Endodermal cell (in vitro differentiated cells): ENCODE measurements at regions not wholly inside any gene's neighbourhood (a gene's known extent, or its start where the extent isn't known, plus 50 kb on each side); places are given as distances from the start of the nearest gene placed in this dataset.
"Not testable (repeated sequence)": the region's sequence is repeated elsewhere in the genome, so short reads cannot be mapped to it uniquely, and the experiment has no call there.

Source experiments
- DNase-seq: peaks from one replicate; pipeline ENCODE4 v3.0.0-alpha.2; 2017
- H3K27ac ChIP-seq: 2 replicates; pipeline ENCODE4 v1.5.1; 2013; ENCODE audit warnings: mild to moderate bottlenecking, low read depth, low read length, moderate library complexity
- H3K27me3 ChIP-seq: 2 replicates; pipeline ENCODE4 v1.6.1; 2013; ENCODE audit warnings: mild to moderate bottlenecking, low read length, moderate library complexity; ENCODE audit not compliant: insufficient read depth, control insufficient read depth, poor library complexity, severe bottlenecking
- H3K36me3 ChIP-seq: 2 replicates; pipeline ENCODE4 v1.7.0; 2013; ENCODE audit warnings: mild to moderate bottlenecking, low read length, moderate library complexity; ENCODE audit not compliant: control insufficient read depth, insufficient read depth
- H3K4me1 ChIP-seq: one replicate; pipeline ENCODE4 v1.7.0; 2013; ENCODE audit warnings: low read length; ENCODE audit not compliant: control insufficient read depth, insufficient read depth
- H3K4me3 ChIP-seq: 2 replicates; pipeline ENCODE4 v1.5.1; 2013; ENCODE audit warnings: mild to moderate bottlenecking, low read length, moderate library complexity
- H3K9ac ChIP-seq: 2 replicates; pipeline ENCODE4 v1.6.1; 2013; ENCODE audit warnings: mild to moderate bottlenecking, low read length, moderate library complexity; ENCODE audit not compliant: poor library complexity, severe bottlenecking; ENCODE audit errors: extremely low read depth
- H3K9me3 ChIP-seq: 2 replicates; pipeline ENCODE4 v1.6.1; 2013; ENCODE audit warnings: mild to moderate bottlenecking, low read length, moderate library complexity; ENCODE audit not compliant: control insufficient read depth
- H3K27ac Mint-ChIP-seq: 2 replicates; pipeline ENCODE4 v1.8.0; 2020; ENCODE audit warnings: mixed read lengths
- H3K27me3 Mint-ChIP-seq: 2 replicates; pipeline ENCODE4 v1.8.0; 2021; ENCODE audit warnings: mild to moderate bottlenecking, mixed read lengths; ENCODE audit not compliant: insufficient read depth
- H3K36me3 Mint-ChIP-seq: 2 replicates; pipeline ENCODE4 v1.8.0; 2020; ENCODE audit warnings: low read depth, mixed read lengths
- H3K4me1 Mint-ChIP-seq: 2 replicates; pipeline ENCODE4 v1.8.0; 2020; ENCODE audit warnings: mixed read lengths
- H3K4me3 Mint-ChIP-seq: 2 replicates; pipeline ENCODE4 v1.8.0; 2020; ENCODE audit warnings: mild to moderate bottlenecking, moderate library complexity, mixed read lengths
- H3K9me3 Mint-ChIP-seq: 2 replicates; pipeline ENCODE4 v1.8.0; 2020; ENCODE audit warnings: mild to moderate bottlenecking, mixed read lengths
- WGBS, 2 experiments: methylation state at CpG; one replicate each; pipeline versions ENCODE4 v1.1.5 to v1.1.7; 2013; ENCODE audit warnings: missing lambda C conversion rate in 2 of 2, mixed read lengths in 1 of 2; ENCODE audit not compliant: insufficient coverage in 1 of 2, insufficient read length in 1 of 2; 5-methylcytosine and 5-hydroxymethylcytosine counted together
- TF ChIP-seq, protein P1 (sequence below): fragments of 200-600 bp; sonication (generic); conservative IDR thresholded peaks from 2 replicates; pipeline ENCODE4 v1.5.0; 2021; ENCODE audit warnings: antibody characterized with exemption, mild to moderate bottlenecking

DNA sequence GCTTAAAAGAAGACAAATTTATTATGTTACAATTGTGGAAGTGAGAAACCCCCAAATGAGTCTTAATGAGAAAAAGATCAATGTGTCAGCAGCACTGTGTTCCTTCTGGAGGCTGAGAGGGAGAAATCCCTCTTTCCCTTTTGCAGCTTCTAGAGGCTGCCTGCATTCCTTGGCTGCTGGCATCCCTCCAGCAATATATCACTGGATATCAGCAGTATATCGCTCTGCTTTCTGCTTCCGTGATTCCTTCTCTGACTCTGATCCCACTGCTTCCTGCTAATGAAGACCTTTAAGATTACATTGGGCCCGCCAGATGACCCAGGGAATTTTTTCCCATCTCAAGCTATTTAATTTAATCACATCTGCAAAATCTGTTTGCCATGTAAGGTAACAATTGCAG lies 1008.0 kb downstream of the RAPGEF2 start:
- Mint-ChIP-seq H3K27me3 (no peaks in the 10 kb centered on the region), H3K4me3 (no peak overlapping the region), H3K4me1 (no peaks in the 10 kb centered on the region), H3K9me3 (peaks cover 74% of the 10 kb centered on the region), H3K27ac (no peak overlapping the region), H3K36me3 (peaks cover 14% of the 10 kb centered on the region)
- Histone ChIP-seq H3K4me3 (no peak overlapping the region), H3K27me3 (no peaks in the 10 kb centered on the region), H3K36me3 (no peaks in the 10 kb centered on the region), H3K27ac (no peak overlapping the region), H3K9me3 (peaks cover 71% of the 10 kb centered on the region), H3K9ac (no peak overlapping the region), H3K4me1 (no peaks in the 10 kb centered on the region)
- 87 to 96% methylated on average over 3 of the region's 3 CpGs for WGBS, 2 experiments
- TF ChIP-seq, protein P1, sequence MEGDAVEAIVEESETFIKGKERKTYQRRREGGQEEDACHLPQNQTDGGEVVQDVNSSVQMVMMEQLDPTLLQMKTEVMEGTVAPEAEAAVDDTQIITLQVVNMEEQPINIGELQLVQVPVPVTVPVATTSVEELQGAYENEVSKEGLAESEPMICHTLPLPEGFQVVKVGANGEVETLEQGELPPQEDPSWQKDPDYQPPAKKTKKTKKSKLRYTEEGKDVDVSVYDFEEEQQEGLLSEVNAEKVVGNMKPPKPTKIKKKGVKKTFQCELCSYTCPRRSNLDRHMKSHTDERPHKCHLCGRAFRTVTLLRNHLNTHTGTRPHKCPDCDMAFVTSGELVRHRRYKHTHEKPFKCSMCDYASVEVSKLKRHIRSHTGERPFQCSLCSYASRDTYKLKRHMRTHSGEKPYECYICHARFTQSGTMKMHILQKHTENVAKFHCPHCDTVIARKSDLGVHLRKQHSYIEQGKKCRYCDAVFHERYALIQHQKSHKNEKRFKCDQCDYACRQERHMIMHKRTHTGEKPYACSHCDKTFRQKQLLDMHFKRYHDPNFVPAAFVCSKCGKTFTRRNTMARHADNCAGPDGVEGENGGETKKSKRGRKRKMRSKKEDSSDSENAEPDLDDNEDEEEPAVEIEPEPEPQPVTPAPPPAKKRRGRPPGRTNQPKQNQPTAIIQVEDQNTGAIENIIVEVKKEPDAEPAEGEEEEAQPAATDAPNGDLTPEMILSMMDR: no peak
- no peak for DNase-seq

DNA sequence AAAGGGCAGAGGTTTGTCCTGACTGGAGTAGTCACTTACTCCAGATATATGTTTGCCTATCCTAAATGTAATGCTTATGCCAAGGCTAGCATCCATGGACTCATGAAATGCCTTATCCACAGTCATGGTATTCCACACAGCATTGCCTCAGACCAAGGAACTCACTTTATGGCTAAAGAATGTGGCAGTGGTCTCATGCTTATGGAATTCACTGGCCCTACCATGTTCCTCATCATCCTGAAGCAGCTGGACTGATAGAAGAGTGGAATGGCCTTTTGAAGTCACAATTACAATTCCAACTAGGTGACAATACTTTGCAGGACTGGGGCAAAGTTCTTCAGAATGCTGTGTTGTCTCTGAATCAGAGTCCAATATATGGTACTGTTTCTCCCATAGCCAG lies 1014.8 kb downstream of the RAPGEF2 start:
- no peak overlapping the region for H3K4me3 ChIP-seq
- Mint-ChIP-seq H3K27ac (no peak overlapping the region), H3K9me3 (peaks cover 47% of the 10 kb centered on the region), H3K36me3 (no peaks in the 10 kb centered on the region), H3K27me3 (no peaks in the 10 kb centered on the region), H3K4me1 (no peaks in the 10 kb centered on the region), H3K4me3 (no peak overlapping the region)
- no peak overlapping the region for H3K9ac ChIP-seq
- no peak overlapping the region for H3K27ac ChIP-seq
- H3K9me3 ChIP-seq: peaks cover 28% of the 10 kb centered on the region
- H3K4me1 ChIP-seq: no peaks in the 10 kb centered on the region
- no peak for DNase-seq
- H3K27me3 ChIP-seq: no peaks in the 10 kb centered on the region
- no peaks in the 10 kb centered on the region for H3K36me3 ChIP-seq
- TF ChIP-seq, protein P1: no peak

DNA sequence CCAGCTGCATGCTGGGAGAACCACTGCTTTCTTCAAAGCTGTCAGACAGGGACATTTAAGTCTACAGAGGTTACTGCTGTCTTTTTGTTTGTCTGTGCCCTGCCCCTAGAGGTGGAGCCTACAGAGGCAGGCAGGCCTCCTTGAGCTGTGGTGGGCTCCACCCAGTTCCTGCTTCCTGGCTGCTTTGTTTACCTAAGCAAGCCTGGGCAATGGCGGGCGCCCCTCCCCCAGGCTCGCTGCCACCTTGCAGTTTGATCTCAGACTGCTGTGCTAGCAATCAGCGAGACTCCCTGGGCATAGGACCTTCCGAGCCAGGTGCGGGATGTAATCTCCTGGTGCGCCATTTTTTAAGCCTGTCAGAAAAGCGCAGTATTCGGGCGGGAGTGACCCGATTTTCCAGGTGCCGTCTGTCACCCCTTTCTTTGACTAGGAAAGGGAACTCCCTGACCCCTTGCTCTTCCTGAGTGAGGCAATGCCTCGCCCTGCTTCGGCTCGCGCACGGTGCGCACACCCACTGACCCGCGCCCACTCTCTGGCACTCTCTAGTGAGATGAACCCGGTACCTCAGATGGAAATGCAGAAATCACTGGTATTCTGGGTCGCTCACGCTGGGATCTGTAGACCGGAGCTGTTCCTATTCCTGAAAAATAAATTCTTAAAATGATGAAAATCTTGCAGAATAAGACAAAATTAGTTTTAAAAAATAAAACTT lies 1022.9 kb downstream of the RAPGEF2 start:
- H3K9me3 Mint-ChIP-seq: peaks cover 15% of the 10 kb centered on the region
- not testable (repeated sequence) for H3K4me1 Mint-ChIP-seq

DNA sequence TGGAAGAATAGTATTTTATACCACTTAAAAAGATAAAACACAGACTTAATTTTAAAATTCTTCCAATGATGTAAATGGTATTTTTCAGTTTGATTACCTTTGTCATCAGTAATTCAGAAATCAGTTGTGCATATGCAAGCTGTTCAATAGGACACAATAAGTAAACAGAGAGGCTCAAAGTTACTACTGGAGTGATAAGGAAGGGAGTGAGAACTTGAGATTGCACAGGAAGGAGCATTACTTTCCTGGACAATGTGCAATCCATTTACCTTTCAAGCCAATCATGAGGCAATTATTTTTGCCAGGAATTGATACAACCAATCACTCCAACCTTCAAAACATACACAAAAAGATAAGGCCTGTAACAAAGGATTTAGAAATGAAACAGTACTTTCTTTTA lies 1024.3 kb downstream of the RAPGEF2 start:
- H3K9ac ChIP-seq: no peak overlapping the region
- Mint-ChIP-seq H3K27me3 (no peaks in the 10 kb centered on the region), H3K4me3 (no peak overlapping the region), H3K27ac (no peak overlapping the region), H3K36me3 (peaks cover 9% of the 10 kb centered on the region), H3K9me3 (peaks cover 24% of the 10 kb centered on the region), H3K4me1 (no peaks in the 10 kb centered on the region)
- H3K4me1 ChIP-seq: no peaks in the 10 kb centered on the region
- no peak for DNase-seq
- H3K27ac ChIP-seq: no peak overlapping the region
- TF ChIP-seq, protein P1: no peak
- peaks cover 19% of the 10 kb centered on the region for H3K9me3 ChIP-seq
- no peaks in the 10 kb centered on the region for H3K36me3 ChIP-seq
- no peaks in the 10 kb centered on the region for H3K27me3 ChIP-seq
- no peak overlapping the region for H3K4me3 ChIP-seq

More for the DNA sequence above, 1022.9 kb downstream of the RAPGEF2 start:
- H3K9me3 ChIP-seq, H3K9ac ChIP-seq, H3K4me3 ChIP-seq, H3K4me1 ChIP-seq, H3K27ac ChIP-seq, H3K27me3 Mint-ChIP-seq, H3K36me3 ChIP-seq, H3K27me3 ChIP-seq, H3K36me3 Mint-ChIP-seq: not testable (repeated sequence)
- DNase-seq: peak; percentile 49
- Mint-ChIP-seq H3K4me3 (peak overlapping the region; percentile 51), H3K27ac (peak overlapping the region; percentile 68)
- WGBS, 2 experiments: 85 to 94% methylated on average over 10 to 24 of the region's 24 CpGs
